ENCODE measurements at regions not wholly inside any gene's neighbourhood (a gene's known extent, or its start where the extent isn't known, plus 50 kb on each side); places are given as distances from the start of the nearest gene placed in this dataset.

DNA sequence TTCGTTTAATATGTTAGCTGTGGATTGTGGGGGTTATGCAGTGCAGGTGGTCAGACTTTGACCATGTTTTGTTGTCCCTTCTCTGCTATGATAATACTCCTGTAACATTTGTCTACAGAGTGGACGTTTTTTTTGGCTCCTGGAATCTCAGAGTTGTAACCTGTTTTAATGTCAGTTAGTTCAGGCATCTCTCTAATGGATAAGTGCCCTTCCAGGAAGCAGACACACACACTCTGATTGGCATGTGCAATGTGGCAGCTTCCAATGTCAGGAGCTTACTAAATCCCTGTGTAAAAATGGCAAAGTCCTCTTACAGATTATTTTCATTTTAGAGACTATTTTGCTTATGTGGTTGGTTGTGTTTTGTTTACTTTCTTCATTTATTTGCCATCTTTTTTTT is 222.2 kb upstream of the ARPP21 start:
- H3K9ac ChIP-seq (ENCODE audit: low read length), result no peak overlapping the region
- ATAC-seq (ENCODE audit: low read depth) (no peak), DNase-seq (no peak)
- Mint-ChIP-seq H3K9me3 (ENCODE audit: insufficient read depth) (no peaks in the 10 kb centered on the region), H3K27ac (no peak overlapping the region), H3K4me1 (no peaks in the 10 kb centered on the region), H3K4me3 (no peak overlapping the region), H3K27me3 (no peaks in the 10 kb centered on the region)
- ChIA-PET CTCF (interaction anchor here (0.5 kb wide), 1 partner anchor 23 kb away, joined by 3 read pairs; no protein-coding TSS in a partner anchor), POLR2A (no interaction called here)
- TF ChIP-seq, protein P1, sequence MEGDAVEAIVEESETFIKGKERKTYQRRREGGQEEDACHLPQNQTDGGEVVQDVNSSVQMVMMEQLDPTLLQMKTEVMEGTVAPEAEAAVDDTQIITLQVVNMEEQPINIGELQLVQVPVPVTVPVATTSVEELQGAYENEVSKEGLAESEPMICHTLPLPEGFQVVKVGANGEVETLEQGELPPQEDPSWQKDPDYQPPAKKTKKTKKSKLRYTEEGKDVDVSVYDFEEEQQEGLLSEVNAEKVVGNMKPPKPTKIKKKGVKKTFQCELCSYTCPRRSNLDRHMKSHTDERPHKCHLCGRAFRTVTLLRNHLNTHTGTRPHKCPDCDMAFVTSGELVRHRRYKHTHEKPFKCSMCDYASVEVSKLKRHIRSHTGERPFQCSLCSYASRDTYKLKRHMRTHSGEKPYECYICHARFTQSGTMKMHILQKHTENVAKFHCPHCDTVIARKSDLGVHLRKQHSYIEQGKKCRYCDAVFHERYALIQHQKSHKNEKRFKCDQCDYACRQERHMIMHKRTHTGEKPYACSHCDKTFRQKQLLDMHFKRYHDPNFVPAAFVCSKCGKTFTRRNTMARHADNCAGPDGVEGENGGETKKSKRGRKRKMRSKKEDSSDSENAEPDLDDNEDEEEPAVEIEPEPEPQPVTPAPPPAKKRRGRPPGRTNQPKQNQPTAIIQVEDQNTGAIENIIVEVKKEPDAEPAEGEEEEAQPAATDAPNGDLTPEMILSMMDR (IDR thresholded peaks at IDR 0.05), result no peak
- TF ChIP-seq EZH2 (IDR thresholded peaks at IDR 0.05; ENCODE audit: borderline replicate concordance, insufficient read depth, low read depth, low read length, poor library complexity, severe bottlenecking), result no peak
- H4K20me1 ChIP-seq (ENCODE audit: control insufficient read depth, insufficient read depth, low read length, poor library complexity, severe bottlenecking), result no peaks in the 10 kb centered on the region
- no peak overlapping the region for H2AFZ ChIP-seq (ENCODE audit: insufficient read depth, low read depth, low read length, poor library complexity, severe bottlenecking)
- H3K27me3 ChIP-seq (replicated peaks in 1 of 4; ENCODE audit: control extremely low read depth in 1 of 4, control insufficient read depth in 3 of 4, insufficient read depth in 4 of 4, low read length in 3 of 4), result no peaks in the 10 kb centered on the region
- intact Hi-C loops (cut with micrococcal nuclease), result no loop called here
- WGBS (ENCODE audit: insufficient coverage), result no CpG with 5 or more reads among the region's 2 CpGs
- no peak overlapping the region for H3K4me3 ChIP-seq (ENCODE audit: control extremely low read depth in 1 of 5, extremely low read depth in 1 of 5, insufficient read depth in 1 of 5, low read depth in 2 of 5, low read length in 4 of 5)
- H3K9me3 ChIP-seq (ENCODE audit: control extremely low read depth in 1 of 3, control insufficient read depth in 2 of 3, insufficient read depth in 1 of 3, low read length in 2 of 3), result peaks cover 0 to 1% (median 0%) of the 10 kb centered on the region in 3 donors
- H3K4me1 ChIP-seq (ENCODE audit: control insufficient read depth in 2 of 2, insufficient read depth in 2 of 2, low read length in 2 of 2), result no peaks in the 10 kb centered on the region
- no peaks in the 10 kb centered on the region for H3K79me2 ChIP-seq (ENCODE audit: control insufficient read depth, insufficient read depth, low read length)
- H3K27ac ChIP-seq (ENCODE audit: low read length in 2 of 2), result no peak overlapping the region
- no peak overlapping the region for H3K4me2 ChIP-seq (replicated peaks; ENCODE audit: low read depth, low read length, poor library complexity, severe bottlenecking)
- H3K36me3 ChIP-seq (replicated peaks in 1 of 2; ENCODE audit: control extremely low read depth in 1 of 2, control insufficient read depth in 1 of 2, extremely low read depth in 1 of 2, insufficient read depth in 2 of 2, low read length in 1 of 2), result no peaks in the 10 kb centered on the region

DNA sequence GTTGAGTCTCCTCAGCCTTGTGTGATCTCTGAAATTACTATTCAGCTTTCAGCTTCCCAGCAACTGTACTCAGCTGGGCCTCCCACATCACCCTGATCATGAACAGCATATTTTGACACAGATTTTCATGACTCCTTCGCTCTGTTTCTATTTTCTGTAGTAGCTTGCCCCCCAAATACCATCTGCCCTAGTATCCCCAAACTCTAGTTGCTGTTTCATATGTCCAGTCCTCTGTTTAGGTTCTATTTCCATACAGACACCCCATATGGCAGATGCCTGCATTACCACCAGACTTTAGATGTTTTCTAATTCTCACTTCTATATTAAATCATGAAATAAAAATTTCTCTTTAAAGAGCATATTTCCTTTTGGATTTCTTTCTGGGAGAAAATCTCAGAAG is 217.2 kb upstream of the ARPP21 start:
- Histone ChIP-seq H3K4me2 (replicated peaks; ENCODE audit: low read depth, low read length, poor library complexity, severe bottlenecking) (no peak overlapping the region), H3K9me3 (ENCODE audit: control extremely low read depth in 1 of 3, control insufficient read depth in 2 of 3, insufficient read depth in 1 of 3, low read length in 2 of 3) (peaks cover 0 to 2% (median 0%) of the 10 kb centered on the region in 3 donors), H4K20me1 (ENCODE audit: control insufficient read depth, insufficient read depth, low read length, poor library complexity, severe bottlenecking) (no peaks in the 10 kb centered on the region), H3K9ac (ENCODE audit: low read length) (no peak overlapping the region), H3K27ac (ENCODE audit: low read length in 2 of 2) (no peak overlapping the region), H3K4me1 (ENCODE audit: control insufficient read depth in 2 of 2, insufficient read depth in 2 of 2, low read length in 2 of 2) (no peaks in the 10 kb centered on the region), H3K36me3 (replicated peaks in 1 of 2; ENCODE audit: control extremely low read depth in 1 of 2, control insufficient read depth in 1 of 2, extremely low read depth in 1 of 2, insufficient read depth in 2 of 2, low read length in 1 of 2) (no peaks in the 10 kb centered on the region), H3K27me3 (replicated peaks in 1 of 4; ENCODE audit: control extremely low read depth in 1 of 4, control insufficient read depth in 3 of 4, insufficient read depth in 4 of 4, low read length in 3 of 4) (no peaks in the 10 kb centered on the region), H3K4me3 (ENCODE audit: control extremely low read depth in 1 of 5, extremely low read depth in 1 of 5, insufficient read depth in 1 of 5, low read depth in 2 of 5, low read length in 4 of 5) (no peak overlapping the region), H3K79me2 (ENCODE audit: control insufficient read depth, insufficient read depth, low read length) (no peaks in the 10 kb centered on the region), H2AFZ (ENCODE audit: insufficient read depth, low read depth, low read length, poor library complexity, severe bottlenecking) (no peak overlapping the region)
- ChIA-PET CTCF (no interaction called here), POLR2A (no interaction called here)
- Mint-ChIP-seq H3K27me3 (no peaks in the 10 kb centered on the region), H3K4me1 (no peaks in the 10 kb centered on the region), H3K27ac (no peak overlapping the region), H3K9me3 (ENCODE audit: insufficient read depth) (no peaks in the 10 kb centered on the region), H3K4me3 (no peak overlapping the region)
- intact Hi-C loops (cut with micrococcal nuclease), result no loop called here
- TF ChIP-seq, protein P1 (IDR thresholded peaks at IDR 0.05), result no peak
- TF ChIP-seq EZH2 (IDR thresholded peaks at IDR 0.05; ENCODE audit: borderline replicate concordance, insufficient read depth, low read depth, low read length, poor library complexity, severe bottlenecking), result no peak
- ATAC-seq (ENCODE audit: low read depth) (no peak), DNase-seq (no peak)
- 57% methylated on average over 1 of the region's 1 CpG for WGBS (ENCODE audit: insufficient coverage)
